ENCODE measurements at regions not wholly inside any gene's neighbourhood (a gene's known extent, or its start where the extent isn't known, plus 50 kb on each side); places are given as distances from the start of the nearest gene placed in this dataset.

GRCh38 chr5:149441986-149442385 is 62.9 kb upstream of the IL17B start:
- DNase-seq, result no peak

- no peak for DNase-seq
Measured at GRCh38 chr5:149441194-149441753, 62.2 kb upstream of the IL17B start.

- DNase-seq, result no peak
Measured at GRCh38 chr5:149439899-149440542, 60.9 kb upstream of the IL17B start.

- DNase-seq, result no peak
Measured at GRCh38 chr5:149438711-149439132, 59.6 kb upstream of the IL17B start.

DNA sequence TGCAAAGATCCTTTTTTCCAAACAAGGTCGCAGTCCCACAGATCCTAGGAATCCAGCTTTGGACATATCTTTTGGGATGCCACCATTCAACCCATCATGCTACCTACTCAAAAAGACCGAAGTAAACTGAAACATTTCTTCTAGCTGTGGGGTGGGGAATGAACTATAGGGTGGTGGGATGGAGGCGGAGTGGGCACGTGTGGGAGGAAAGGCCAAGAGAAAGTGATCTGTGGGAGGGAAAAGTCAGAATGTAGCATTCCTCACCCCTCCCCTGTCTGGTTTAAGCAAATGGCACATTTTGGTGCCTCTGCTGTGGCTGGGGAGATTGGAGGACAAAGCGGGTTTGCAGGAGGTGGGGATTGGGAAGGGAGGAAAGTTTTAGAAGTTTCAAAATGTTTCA is 59.2 kb upstream of the IL17B start:
- no peak for DNase-seq

- DNase-seq, result no peak
Measured at GRCh38 chr5:149437391-149438040, 58.4 kb upstream of the IL17B start.

GRCh38 chr5:149435660-149436059 is 56.6 kb upstream of the IL17B start:
- no peak for DNase-seq

- DNase-seq, result no peak
Measured at GRCh38 chr5:149435015-149435376, 55.9 kb upstream of the IL17B start.

- DNase-seq, result peak; percentile 24 to 36
Measured at GRCh38 chr5:149434162-149435014, 55.3 kb upstream of the IL17B start.

DNA sequence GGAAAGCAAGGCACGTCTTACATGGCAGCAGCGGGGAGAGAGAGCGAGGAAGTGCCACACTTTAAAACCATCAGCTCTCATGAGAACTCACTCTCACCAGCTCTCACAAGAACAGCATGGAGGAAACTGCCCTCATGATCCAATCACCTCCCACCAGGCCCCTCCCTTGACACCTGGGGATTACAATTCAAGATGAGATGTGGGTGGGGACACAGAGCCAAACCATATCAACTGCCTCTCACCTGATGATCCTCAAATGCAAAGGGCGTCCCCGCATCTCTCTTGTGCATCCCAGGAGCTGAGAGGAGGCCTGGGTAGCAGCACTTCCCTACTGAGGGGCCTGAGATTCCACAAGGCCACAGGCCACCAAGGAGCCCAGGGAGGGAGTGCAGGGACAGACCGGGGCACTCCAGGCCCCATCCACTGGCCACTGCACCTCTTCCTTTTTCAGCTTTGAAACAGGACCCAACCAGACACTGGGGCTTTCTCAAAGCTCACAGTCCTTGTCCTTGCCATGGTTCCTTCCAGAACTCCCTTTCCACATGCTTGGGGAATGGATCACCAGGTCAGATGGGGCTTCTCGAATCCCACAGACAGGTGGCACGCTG is 54.5 kb upstream of the IL17B start:
- DNase-seq, result no peak

GRCh38 chr5:149432911-149433401 is 53.9 kb upstream of the IL17B start:
- DNase-seq, result no peak

GRCh38 chr5:149432376-149432775 is 53.3 kb upstream of the IL17B start:
- DNase-seq, result no peak

GRCh38 chr5:149429839-149430721 is 51.0 kb upstream of the IL17B start:
- no peak for DNase-seq

Measured in NCI-H187 (cell line).